ENCODE measurements at regions not wholly inside any gene's neighbourhood (a gene's known extent, or its start where the extent isn't known, plus 50 kb on each side); places are given as distances from the start of the nearest gene placed in this dataset.

- no peak for ATAC-seq (ENCODE audit: low read depth)
- Histone ChIP-seq H3K36me3 (replicated peaks in 1 of 2; ENCODE audit: control extremely low read depth in 1 of 2, control insufficient read depth in 1 of 2, extremely low read depth in 1 of 2, insufficient read depth in 2 of 2, low read length in 1 of 2) (no peaks in the 10 kb centered on the region), H3K27ac (ENCODE audit: low read length in 2 of 2) (no peak overlapping the region), H2AFZ (ENCODE audit: insufficient read depth, low read depth, low read length, poor library complexity, severe bottlenecking) (no peak overlapping the region), H3K9me3 (ENCODE audit: control extremely low read depth in 1 of 3, control insufficient read depth in 2 of 3, insufficient read depth in 1 of 3, low read length in 2 of 3) (peaks cover 0 to 2% (median 0%) of the 10 kb centered on the region in 3 donors), H3K4me2 (replicated peaks; ENCODE audit: low read depth, low read length, poor library complexity, severe bottlenecking) (no peak overlapping the region), H4K20me1 (ENCODE audit: control insufficient read depth, insufficient read depth, low read length, poor library complexity, severe bottlenecking) (no peaks in the 10 kb centered on the region), H3K9ac (ENCODE audit: low read length) (no peak overlapping the region), H3K79me2 (ENCODE audit: control insufficient read depth, insufficient read depth, low read length) (no peaks in the 10 kb centered on the region), H3K4me3 (ENCODE audit: control extremely low read depth in 1 of 5, extremely low read depth in 1 of 5, insufficient read depth in 1 of 5, low read depth in 2 of 5, low read length in 4 of 5) (no peak overlapping the region), H3K27me3 (replicated peaks in 1 of 4; ENCODE audit: control extremely low read depth in 1 of 4, control insufficient read depth in 3 of 4, insufficient read depth in 4 of 4, low read length in 3 of 4) (peaks cover 0 to 5% (median 0%) of the 10 kb centered on the region in 4 experiments), H3K4me1 (ENCODE audit: control insufficient read depth in 2 of 2, insufficient read depth in 2 of 2, low read length in 2 of 2) (no peaks in the 10 kb centered on the region)
- TF ChIP-seq EZH2 (IDR thresholded peaks at IDR 0.05; ENCODE audit: borderline replicate concordance, insufficient read depth, low read depth, low read length, poor library complexity, severe bottlenecking): no peak
- TF ChIP-seq, protein P1, sequence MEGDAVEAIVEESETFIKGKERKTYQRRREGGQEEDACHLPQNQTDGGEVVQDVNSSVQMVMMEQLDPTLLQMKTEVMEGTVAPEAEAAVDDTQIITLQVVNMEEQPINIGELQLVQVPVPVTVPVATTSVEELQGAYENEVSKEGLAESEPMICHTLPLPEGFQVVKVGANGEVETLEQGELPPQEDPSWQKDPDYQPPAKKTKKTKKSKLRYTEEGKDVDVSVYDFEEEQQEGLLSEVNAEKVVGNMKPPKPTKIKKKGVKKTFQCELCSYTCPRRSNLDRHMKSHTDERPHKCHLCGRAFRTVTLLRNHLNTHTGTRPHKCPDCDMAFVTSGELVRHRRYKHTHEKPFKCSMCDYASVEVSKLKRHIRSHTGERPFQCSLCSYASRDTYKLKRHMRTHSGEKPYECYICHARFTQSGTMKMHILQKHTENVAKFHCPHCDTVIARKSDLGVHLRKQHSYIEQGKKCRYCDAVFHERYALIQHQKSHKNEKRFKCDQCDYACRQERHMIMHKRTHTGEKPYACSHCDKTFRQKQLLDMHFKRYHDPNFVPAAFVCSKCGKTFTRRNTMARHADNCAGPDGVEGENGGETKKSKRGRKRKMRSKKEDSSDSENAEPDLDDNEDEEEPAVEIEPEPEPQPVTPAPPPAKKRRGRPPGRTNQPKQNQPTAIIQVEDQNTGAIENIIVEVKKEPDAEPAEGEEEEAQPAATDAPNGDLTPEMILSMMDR (IDR thresholded peaks at IDR 0.05): no peak
- ChIA-PET CTCF (no interaction called here), POLR2A (no interaction called here)
- 80% methylated on average over 17 of the region's 19 CpGs for WGBS (ENCODE audit: insufficient coverage)
- peaks cover 16% of the 10 kb centered on the region for H3K27me3 Mint-ChIP-seq
- DNase-seq: no peak
- H3K27ac Mint-ChIP-seq: no peak overlapping the region
- H3K9me3 Mint-ChIP-seq (ENCODE audit: insufficient read depth): peaks cover 9% of the 10 kb centered on the region
- H3K4me1 Mint-ChIP-seq: no peaks in the 10 kb centered on the region
- H3K4me3 Mint-ChIP-seq: no peak overlapping the region
- intact Hi-C loops (cut with micrococcal nuclease): no loop called here
Observed at GRCh38 chr3:127141921-127142730, 50.8 kb upstream of the PRR23E start.
